WTC11 (cell line): ENCODE measurements at regions not wholly inside any gene's neighbourhood (a gene's known extent, or its start where the extent isn't known, plus 50 kb on each side); places are given as distances from the start of the nearest gene placed in this dataset.

Experiments used
- ATAC-seq: fragments of 200-7000 bp; cut with Tn5 transposase; 2 replicates; pipeline ENCODE4 v1.10.0; 2021; ENCODE audit warnings: mild to moderate bottlenecking, moderate library complexity
- CTCF ChIA-PET: fragments of 300-600 bp; sonication (Branson Sonifier 250); formaldehyde crosslinking; loops from one replicate; lab custom pipeline; 2021; ENCODE audit warnings: antibody characterized with exemption; lab: Charles Lee
- POLR2A ChIA-PET: fragments of 350-600 bp; sonication (Branson Sonifier 250); formaldehyde crosslinking; loops from one replicate; lab custom pipeline; 2021; ENCODE audit warnings: antibody characterized with exemption; lab: Charles Lee
- DNase-seq: peaks from one replicate; pipeline ENCODE4 v3.0.0; 2021; ENCODE audit warnings: low spot score
- H3K27ac Mint-ChIP-seq: 2 replicates; pipeline ENCODE4 v1.8.0; 2021; ENCODE audit warnings: mixed read lengths
- H3K27me3 Mint-ChIP-seq: 2 replicates; pipeline ENCODE4 v1.8.0; 2021; ENCODE audit warnings: low read depth, mild to moderate bottlenecking, moderate library complexity, mixed read lengths
- H3K36me3 Mint-ChIP-seq: 2 replicates; pipeline ENCODE4 v1.8.0; 2021; ENCODE audit warnings: mixed read lengths
- H3K4me1 Mint-ChIP-seq: 2 replicates; pipeline ENCODE4 v1.8.0; 2022; ENCODE audit warnings: mixed read lengths
- H3K4me3 Mint-ChIP-seq: 2 replicates; pipeline ENCODE4 v1.8.0; 2021; ENCODE audit warnings: mild to moderate bottlenecking, moderate library complexity, mixed read lengths
- H3K9me3 Mint-ChIP-seq: 2 replicates; pipeline ENCODE4 v1.8.0; 2021; ENCODE audit warnings: mixed read lengths
- CREB1 ChIP-seq: sonication (generic); formaldehyde crosslinking; IDR thresholded peaks from 2 replicates; pipeline ENCODE4 v1.8.0; 2023; ENCODE audit warnings: mild to moderate bottlenecking, missing genetic modification reagents
- ETV6 ChIP-seq: sonication (generic); formaldehyde crosslinking; IDR thresholded peaks from 2 replicates; pipeline ENCODE4 v1.8.1; 2022; ENCODE audit warnings: mild to moderate bottlenecking, missing genetic modification reagents
- HMGA2 ChIP-seq: fragments of 250-450 bp; sonication (Bioruptor Pico); IDR thresholded peaks from 2 replicates; pipeline ENCODE4 v1.4.0; 2021; ENCODE audit warnings: mild to moderate bottlenecking, moderate library complexity
- NFYB ChIP-seq: sonication (generic); formaldehyde crosslinking; conservative IDR thresholded peaks from 2 replicates; pipeline ENCODE4 v1.8.0; 2022; ENCODE audit warnings: low read depth, missing genetic modification reagents
- NR2C2 ChIP-seq: sonication (generic); formaldehyde crosslinking; IDR thresholded peaks from 2 replicates; pipeline ENCODE4 v1.8.0; 2022; ENCODE audit warnings: mild to moderate bottlenecking, missing genetic modification reagents
- SP1 ChIP-seq: sonication (generic); formaldehyde crosslinking; conservative IDR thresholded peaks from 2 replicates; pipeline ENCODE4 v1.8.1; 2022; ENCODE audit warnings: missing genetic modification reagents
- TP53 ChIP-seq: sonication (generic); formaldehyde crosslinking; IDR thresholded peaks from 2 replicates; pipeline ENCODE4 v1.8.1; 2023; ENCODE audit warnings: mild to moderate bottlenecking, missing genetic modification reagents
- ZBTB21 ChIP-seq: sonication (generic); formaldehyde crosslinking; IDR thresholded peaks from 2 replicates; pipeline ENCODE4 v1.8.1; 2023; ENCODE audit warnings: mild to moderate bottlenecking, missing genetic modification reagents, borderline replicate concordance
- ZNF121 ChIP-seq: sonication (generic); formaldehyde crosslinking; IDR thresholded peaks from 2 replicates; pipeline ENCODE4 v1.8.0; 2023; ENCODE audit warnings: missing genetic modification reagents
- ZNF138 ChIP-seq: sonication (generic); formaldehyde crosslinking; conservative IDR thresholded peaks from 2 replicates; pipeline ENCODE4 v1.8.1; 2022; ENCODE audit warnings: mild to moderate bottlenecking, moderate library complexity, missing genetic modification reagents
- TF ChIP-seq, protein P1 (sequence below): sonication (generic); formaldehyde crosslinking; IDR thresholded peaks from 2 replicates; pipeline ENCODE4 v1.8.1; 2023; ENCODE audit warnings: mild to moderate bottlenecking, moderate library complexity, missing genetic modification reagents
- TF ChIP-seq, protein P2 (sequence below): sonication (generic); formaldehyde crosslinking; IDR thresholded peaks from 2 replicates; pipeline ENCODE4 v1.8.0; 2022; ENCODE audit warnings: mild to moderate bottlenecking, missing genetic modification reagents
- TF ChIP-seq, protein P3 (sequence below): fragments of 200-600 bp; IDR thresholded peaks from 2 replicates; pipeline ENCODE4 v1.8.0; 2022; ENCODE audit warnings: antibody characterized with exemption
- TF ChIP-seq, protein P4 (sequence below): sonication (generic); formaldehyde crosslinking; IDR thresholded peaks from 2 replicates; pipeline ENCODE4 v1.8.1; 2023; ENCODE audit warnings: mild to moderate bottlenecking, missing genetic modification reagents, moderate library complexity
- TF ChIP-seq, protein P5 (sequence below): fragments of 250-450 bp; sonication (Bioruptor Pico); IDR thresholded peaks from 2 replicates; pipeline ENCODE4 v2.1.2; 2022; ENCODE audit warnings: mild to moderate bottlenecking, moderate library complexity
- TF ChIP-seq, protein P6 (sequence below): fragments of 250-450 bp; sonication (Bioruptor Pico); IDR thresholded peaks from 2 replicates; pipeline ENCODE4 v1.8.0; 2021; ENCODE audit warnings: mild to moderate bottlenecking
- TF ChIP-seq, protein P7 (sequence below): sonication (generic); formaldehyde crosslinking; conservative IDR thresholded peaks from 2 replicates; pipeline ENCODE4 v1.8.1; 2022; ENCODE audit warnings: mild to moderate bottlenecking, missing genetic modification reagents
- TF ChIP-seq, protein P8 (sequence below): fragments of 250-450 bp; sonication (Bioruptor Pico); IDR thresholded peaks from 2 replicates; pipeline ENCODE4 v1.9.0; 2021; ENCODE audit warnings: mild to moderate bottlenecking
- TF ChIP-seq, protein P9 (sequence below): sonication (generic); formaldehyde crosslinking; IDR thresholded peaks from 2 replicates; pipeline ENCODE4 v1.8.0; 2022; ENCODE audit warnings: mild to moderate bottlenecking, missing genetic modification reagents
- TF ChIP-seq, protein P10 (sequence below): sonication (generic); formaldehyde crosslinking; IDR thresholded peaks from 2 replicates; pipeline ENCODE4 v1.8.1; 2022; ENCODE audit warnings: mild to moderate bottlenecking, moderate library complexity, missing genetic modification reagents

DNA sequence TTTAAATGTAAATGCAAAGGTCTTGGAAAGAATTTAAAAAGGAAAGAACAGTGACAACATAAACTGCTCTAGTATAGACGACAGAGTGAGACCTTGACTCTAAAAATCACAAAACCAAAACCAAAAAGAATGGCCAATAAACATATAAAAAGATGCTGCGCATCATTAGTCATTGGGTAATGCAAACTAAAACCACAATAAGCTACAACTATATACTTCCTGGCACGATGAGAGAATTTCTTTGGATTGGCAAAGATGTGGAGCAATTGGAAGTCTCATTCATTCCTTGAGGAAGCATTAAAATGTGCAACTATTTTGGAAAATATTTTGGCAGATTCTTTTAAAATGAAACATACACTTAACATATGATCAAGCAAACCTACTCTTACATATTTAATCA lies 98.7 kb upstream of the ZPLD1 start:
- no peak for ATAC-seq
- POLR2A ChIA-PET = no interaction called here
- CTCF ChIA-PET = no interaction called here
- TF ChIP-seq, protein P1, sequence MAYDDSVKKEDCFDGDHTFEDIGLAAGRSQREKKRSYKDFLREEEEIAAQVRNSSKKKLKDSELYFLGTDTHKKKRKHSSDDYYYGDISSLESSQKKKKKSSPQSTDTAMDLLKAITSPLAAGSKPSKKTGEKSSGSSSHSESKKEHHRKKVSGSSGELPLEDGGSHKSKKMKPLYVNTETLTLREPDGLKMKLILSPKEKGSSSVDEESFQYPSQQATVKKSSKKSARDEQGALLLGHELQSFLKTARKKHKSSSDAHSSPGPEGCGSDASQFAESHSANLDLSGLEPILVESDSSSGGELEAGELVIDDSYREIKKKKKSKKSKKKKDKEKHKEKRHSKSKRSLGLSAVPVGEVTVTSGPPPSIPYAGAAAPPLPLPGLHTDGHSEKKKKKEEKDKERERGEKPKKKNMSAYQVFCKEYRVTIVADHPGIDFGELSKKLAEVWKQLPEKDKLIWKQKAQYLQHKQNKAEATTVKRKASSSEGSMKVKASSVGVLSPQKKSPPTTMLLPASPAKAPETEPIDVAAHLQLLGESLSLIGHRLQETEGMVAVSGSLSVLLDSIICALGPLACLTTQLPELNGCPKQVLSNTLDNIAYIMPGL (CRISPR knock-in tag) = no peak
- TF ChIP-seq NR2C2 (CRISPR knock-in tag) = no peak
- TF ChIP-seq, protein P2, sequence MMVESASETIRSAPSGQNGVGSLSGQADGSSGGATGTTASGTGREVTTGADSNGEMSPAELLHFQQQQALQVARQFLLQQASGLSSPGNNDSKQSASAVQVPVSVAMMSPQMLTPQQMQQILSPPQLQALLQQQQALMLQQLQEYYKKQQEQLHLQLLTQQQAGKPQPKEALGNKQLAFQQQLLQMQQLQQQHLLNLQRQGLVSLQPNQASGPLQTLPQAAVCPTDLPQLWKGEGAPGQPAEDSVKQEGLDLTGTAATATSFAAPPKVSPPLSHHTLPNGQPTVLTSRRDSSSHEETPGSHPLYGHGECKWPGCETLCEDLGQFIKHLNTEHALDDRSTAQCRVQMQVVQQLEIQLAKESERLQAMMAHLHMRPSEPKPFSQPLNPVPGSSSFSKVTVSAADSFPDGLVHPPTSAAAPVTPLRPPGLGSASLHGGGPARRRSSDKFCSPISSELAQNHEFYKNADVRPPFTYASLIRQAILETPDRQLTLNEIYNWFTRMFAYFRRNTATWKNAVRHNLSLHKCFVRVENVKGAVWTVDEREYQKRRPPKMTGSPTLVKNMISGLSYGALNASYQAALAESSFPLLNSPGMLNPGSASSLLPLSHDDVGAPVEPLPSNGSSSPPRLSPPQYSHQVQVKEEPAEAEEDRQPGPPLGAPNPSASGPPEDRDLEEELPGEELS (CRISPR knock-in tag) = no peak
- TF ChIP-seq, protein P3, sequence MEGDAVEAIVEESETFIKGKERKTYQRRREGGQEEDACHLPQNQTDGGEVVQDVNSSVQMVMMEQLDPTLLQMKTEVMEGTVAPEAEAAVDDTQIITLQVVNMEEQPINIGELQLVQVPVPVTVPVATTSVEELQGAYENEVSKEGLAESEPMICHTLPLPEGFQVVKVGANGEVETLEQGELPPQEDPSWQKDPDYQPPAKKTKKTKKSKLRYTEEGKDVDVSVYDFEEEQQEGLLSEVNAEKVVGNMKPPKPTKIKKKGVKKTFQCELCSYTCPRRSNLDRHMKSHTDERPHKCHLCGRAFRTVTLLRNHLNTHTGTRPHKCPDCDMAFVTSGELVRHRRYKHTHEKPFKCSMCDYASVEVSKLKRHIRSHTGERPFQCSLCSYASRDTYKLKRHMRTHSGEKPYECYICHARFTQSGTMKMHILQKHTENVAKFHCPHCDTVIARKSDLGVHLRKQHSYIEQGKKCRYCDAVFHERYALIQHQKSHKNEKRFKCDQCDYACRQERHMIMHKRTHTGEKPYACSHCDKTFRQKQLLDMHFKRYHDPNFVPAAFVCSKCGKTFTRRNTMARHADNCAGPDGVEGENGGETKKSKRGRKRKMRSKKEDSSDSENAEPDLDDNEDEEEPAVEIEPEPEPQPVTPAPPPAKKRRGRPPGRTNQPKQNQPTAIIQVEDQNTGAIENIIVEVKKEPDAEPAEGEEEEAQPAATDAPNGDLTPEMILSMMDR = no peak
- TF ChIP-seq, protein P4, sequence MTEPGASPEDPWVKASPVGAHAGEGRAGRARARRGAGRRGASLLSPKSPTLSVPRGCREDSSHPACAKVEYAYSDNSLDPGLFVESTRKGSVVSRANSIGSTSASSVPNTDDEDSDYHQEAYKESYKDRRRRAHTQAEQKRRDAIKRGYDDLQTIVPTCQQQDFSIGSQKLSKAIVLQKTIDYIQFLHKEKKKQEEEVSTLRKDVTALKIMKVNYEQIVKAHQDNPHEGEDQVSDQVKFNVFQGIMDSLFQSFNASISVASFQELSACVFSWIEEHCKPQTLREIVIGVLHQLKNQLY = no peak
- TF ChIP-seq ZNF138 = no peak
- TF ChIP-seq ZNF121 (CRISPR knock-in tag) = no peak
- TF ChIP-seq, protein P5, sequence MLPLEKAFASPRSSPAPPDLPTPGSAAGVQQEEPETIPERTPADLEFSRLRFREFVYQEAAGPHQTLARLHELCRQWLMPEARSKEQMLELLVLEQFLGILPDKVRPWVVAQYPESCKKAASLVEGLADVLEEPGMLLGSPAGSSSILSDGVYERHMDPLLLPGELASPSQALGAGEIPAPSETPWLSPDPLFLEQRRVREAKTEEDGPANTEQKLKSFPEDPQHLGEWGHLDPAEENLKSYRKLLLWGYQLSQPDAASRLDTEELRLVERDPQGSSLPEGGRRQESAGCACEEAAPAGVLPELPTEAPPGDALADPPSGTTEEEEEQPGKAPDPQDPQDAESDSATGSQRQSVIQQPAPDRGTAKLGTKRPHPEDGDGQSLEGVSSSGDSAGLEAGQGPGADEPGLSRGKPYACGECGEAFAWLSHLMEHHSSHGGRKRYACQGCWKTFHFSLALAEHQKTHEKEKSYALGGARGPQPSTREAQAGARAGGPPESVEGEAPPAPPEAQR = no peak
- TF ChIP-seq, protein P6, sequence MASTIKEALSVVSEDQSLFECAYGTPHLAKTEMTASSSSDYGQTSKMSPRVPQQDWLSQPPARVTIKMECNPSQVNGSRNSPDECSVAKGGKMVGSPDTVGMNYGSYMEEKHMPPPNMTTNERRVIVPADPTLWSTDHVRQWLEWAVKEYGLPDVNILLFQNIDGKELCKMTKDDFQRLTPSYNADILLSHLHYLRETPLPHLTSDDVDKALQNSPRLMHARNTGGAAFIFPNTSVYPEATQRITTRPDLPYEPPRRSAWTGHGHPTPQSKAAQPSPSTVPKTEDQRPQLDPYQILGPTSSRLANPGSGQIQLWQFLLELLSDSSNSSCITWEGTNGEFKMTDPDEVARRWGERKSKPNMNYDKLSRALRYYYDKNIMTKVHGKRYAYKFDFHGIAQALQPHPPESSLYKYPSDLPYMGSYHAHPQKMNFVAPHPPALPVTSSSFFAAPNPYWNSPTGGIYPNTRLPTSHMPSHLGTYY = no peak
- TF ChIP-seq, protein P7, sequence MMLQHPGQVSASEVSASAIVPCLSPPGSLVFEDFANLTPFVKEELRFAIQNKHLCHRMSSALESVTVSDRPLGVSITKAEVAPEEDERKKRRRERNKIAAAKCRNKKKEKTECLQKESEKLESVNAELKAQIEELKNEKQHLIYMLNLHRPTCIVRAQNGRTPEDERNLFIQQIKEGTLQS (CRISPR knock-in tag) = no peak
- TF ChIP-seq, protein P8, sequence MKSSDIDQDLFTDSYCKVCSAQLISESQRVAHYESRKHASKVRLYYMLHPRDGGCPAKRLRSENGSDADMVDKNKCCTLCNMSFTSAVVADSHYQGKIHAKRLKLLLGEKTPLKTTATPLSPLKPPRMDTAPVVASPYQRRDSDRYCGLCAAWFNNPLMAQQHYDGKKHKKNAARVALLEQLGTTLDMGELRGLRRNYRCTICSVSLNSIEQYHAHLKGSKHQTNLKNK (CRISPR knock-in tag) = no peak
- TF ChIP-seq NFYB (CRISPR knock-in tag) = no peak
- TF ChIP-seq CREB1 = no peak
- TF ChIP-seq ETV6 (CRISPR knock-in tag) = no peak
- no peak for TF ChIP-seq TP53 (CRISPR knock-in tag)
- TF ChIP-seq, protein P9, sequence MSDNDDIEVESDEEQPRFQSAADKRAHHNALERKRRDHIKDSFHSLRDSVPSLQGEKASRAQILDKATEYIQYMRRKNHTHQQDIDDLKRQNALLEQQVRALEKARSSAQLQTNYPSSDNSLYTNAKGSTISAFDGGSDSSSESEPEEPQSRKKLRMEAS (CRISPR knock-in tag) = no peak
- no peak for TF ChIP-seq SP1 (CRISPR knock-in tag)
- TF ChIP-seq, protein P10, sequence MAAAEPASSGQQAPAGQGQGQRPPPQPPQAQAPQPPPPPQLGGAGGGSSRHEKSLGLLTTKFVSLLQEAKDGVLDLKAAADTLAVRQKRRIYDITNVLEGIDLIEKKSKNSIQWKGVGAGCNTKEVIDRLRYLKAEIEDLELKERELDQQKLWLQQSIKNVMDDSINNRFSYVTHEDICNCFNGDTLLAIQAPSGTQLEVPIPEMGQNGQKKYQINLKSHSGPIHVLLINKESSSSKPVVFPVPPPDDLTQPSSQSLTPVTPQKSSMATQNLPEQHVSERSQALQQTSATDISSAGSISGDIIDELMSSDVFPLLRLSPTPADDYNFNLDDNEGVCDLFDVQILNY = no peak
- no peak for TF ChIP-seq HMGA2 (CRISPR knock-in tag)
- TF ChIP-seq ZBTB21 (CRISPR knock-in tag) = no peak
- H3K9me3 Mint-ChIP-seq = no peaks in the 10 kb centered on the region
- DNase-seq = no peak
- H3K4me3 Mint-ChIP-seq = no peak overlapping the region
- H3K4me1 Mint-ChIP-seq = peaks cover 8% of the 10 kb centered on the region
- H3K27ac Mint-ChIP-seq = no peak overlapping the region
- H3K27me3 Mint-ChIP-seq = no peaks in the 10 kb centered on the region; the same call in 1 of the 2 replicates
- no peaks in the 10 kb centered on the region for H3K36me3 Mint-ChIP-seq
